H7 (cell line): ENCODE measurements at regions not wholly inside any gene's neighbourhood (a gene's known extent, or its start where the extent isn't known, plus 50 kb on each side); places are given as distances from the start of the nearest gene placed in this dataset.
"Not testable (repeated sequence)": the region's sequence is repeated elsewhere in the genome, so short reads cannot be mapped to it uniquely, and the experiment has no call there.

Experiments used
- DNase-seq: peaks from one replicate; pipeline ENCODE4 v3.0.0; 2012
- H3K27me3 ChIP-seq: 2 replicates; pipeline ENCODE4 v1.6.0; 2011; ENCODE audit warnings: mild to moderate bottlenecking, low read length; ENCODE audit not compliant: control insufficient read depth, insufficient read depth
- H3K36me3 ChIP-seq: replicated peaks from 2 replicates; pipeline ENCODE4 v1.5.1; 2011; ENCODE audit warnings: low read length; ENCODE audit not compliant: control insufficient read depth, insufficient read depth
- H3K4me3 ChIP-seq: 2 replicates; pipeline ENCODE4 v1.5.1; 2011; ENCODE audit warnings: low read depth, mild to moderate bottlenecking, control low read depth, low read length, moderate library complexity; ENCODE audit not compliant: insufficient read depth

- H3K27me3 ChIP-seq, result no peaks in the 10 kb centered on the region
- H3K4me3 ChIP-seq, result no peak overlapping the region
- DNase-seq, result no peak
- no peaks in the 10 kb centered on the region for H3K36me3 ChIP-seq
These were observed 90.6 kb upstream of the AMN1 start for GRCh38 chr12:31819427-31819826.

GRCh38 chr12:31818623-31819268 lies 89.9 kb upstream of the AMN1 start:
- no peak for DNase-seq
- Histone ChIP-seq H3K27me3 (no peaks in the 10 kb centered on the region), H3K4me3 (no peak overlapping the region), H3K36me3 (no peaks in the 10 kb centered on the region)

- DNase-seq, result no peak
- no peaks in the 10 kb centered on the region for H3K36me3 ChIP-seq
- H3K27me3 ChIP-seq, result no peaks in the 10 kb centered on the region
- no peak overlapping the region for H3K4me3 ChIP-seq
These were observed 88.3 kb upstream of the AMN1 start for GRCh38 chr12:31817120-31817519.

GRCh38 chr12:31815096-31815495 lies 86.3 kb upstream of the AMN1 start:
- Histone ChIP-seq H3K4me3 (no peak overlapping the region), H3K27me3 (no peaks in the 10 kb centered on the region), H3K36me3 (no peaks in the 10 kb centered on the region)
- DNase-seq, result no peak

GRCh38 chr12:31813305-31813704 lies 84.5 kb upstream of the AMN1 start:
- H3K27me3 ChIP-seq, result no peaks in the 10 kb centered on the region
- H3K4me3 ChIP-seq, result no peak overlapping the region
- no peaks in the 10 kb centered on the region for H3K36me3 ChIP-seq
- peak; percentile 68 for DNase-seq

GRCh38 chr12:31807773-31808097 lies 78.9 kb upstream of the AMN1 start:
- DNase-seq, result no peak
- Histone ChIP-seq H3K4me3 (no peak overlapping the region), H3K36me3 (no peaks in the 10 kb centered on the region), H3K27me3 (no peaks in the 10 kb centered on the region)

- not testable (repeated sequence) for H3K27me3 ChIP-seq, DNase-seq, H3K4me3 ChIP-seq, H3K36me3 ChIP-seq
These were observed 78.4 kb upstream of the AMN1 start for GRCh38 chr12:31807081-31807772.

- not testable (repeated sequence) for H3K36me3 ChIP-seq, DNase-seq, H3K4me3 ChIP-seq, H3K27me3 ChIP-seq
These were observed 76.9 kb upstream of the AMN1 start for GRCh38 chr12:31805681-31806080.

- not testable (repeated sequence) for H3K4me3 ChIP-seq, DNase-seq, H3K36me3 ChIP-seq, H3K27me3 ChIP-seq
These were observed 75.9 kb upstream of the AMN1 start for GRCh38 chr12:31804707-31805106.

GRCh38 chr12:31804185-31804504 lies 75.3 kb upstream of the AMN1 start:
- Histone ChIP-seq H3K36me3 (no peaks in the 10 kb centered on the region), H3K27me3 (no peaks in the 10 kb centered on the region), H3K4me3 (no peak overlapping the region)
- no peak for DNase-seq

GRCh38 chr12:31803306-31804184 lies 74.7 kb upstream of the AMN1 start:
- peak; percentile 38 for DNase-seq
- Histone ChIP-seq H3K27me3 (no peaks in the 10 kb centered on the region), H3K36me3 (no peaks in the 10 kb centered on the region), H3K4me3 (no peak overlapping the region)

- DNase-seq, result no peak
- H3K4me3 ChIP-seq, result no peak overlapping the region
These were observed 73.1 kb upstream of the AMN1 start for GRCh38 chr12:31801872-31802271.

GRCh38 chr12:31797230-31797872 lies 68.5 kb upstream of the AMN1 start:
- DNase-seq, result no peak
- H3K36me3 ChIP-seq, result no peaks in the 10 kb centered on the region

More at GRCh38 chr12:31801872-31802271, 73.1 kb upstream of the AMN1 start:
- Histone ChIP-seq H3K36me3 (no peaks in the 10 kb centered on the region), H3K27me3 (no peaks in the 10 kb centered on the region)

GRCh38 chr12:31796270-31796951 lies 67.6 kb upstream of the AMN1 start:
- no peaks in the 10 kb centered on the region for H3K36me3 ChIP-seq
- H3K27me3 ChIP-seq, result no peaks in the 10 kb centered on the region
- no peak for DNase-seq
- no peak overlapping the region for H3K4me3 ChIP-seq

More at GRCh38 chr12:31797230-31797872, 68.5 kb upstream of the AMN1 start:
- no peaks in the 10 kb centered on the region for H3K27me3 ChIP-seq
- no peak overlapping the region for H3K4me3 ChIP-seq
